ENCODE measurements at regions not wholly inside any gene's neighbourhood (a gene's known extent, or its start where the extent isn't known, plus 50 kb on each side); places are given as distances from the start of the nearest gene placed in this dataset.

DNA sequence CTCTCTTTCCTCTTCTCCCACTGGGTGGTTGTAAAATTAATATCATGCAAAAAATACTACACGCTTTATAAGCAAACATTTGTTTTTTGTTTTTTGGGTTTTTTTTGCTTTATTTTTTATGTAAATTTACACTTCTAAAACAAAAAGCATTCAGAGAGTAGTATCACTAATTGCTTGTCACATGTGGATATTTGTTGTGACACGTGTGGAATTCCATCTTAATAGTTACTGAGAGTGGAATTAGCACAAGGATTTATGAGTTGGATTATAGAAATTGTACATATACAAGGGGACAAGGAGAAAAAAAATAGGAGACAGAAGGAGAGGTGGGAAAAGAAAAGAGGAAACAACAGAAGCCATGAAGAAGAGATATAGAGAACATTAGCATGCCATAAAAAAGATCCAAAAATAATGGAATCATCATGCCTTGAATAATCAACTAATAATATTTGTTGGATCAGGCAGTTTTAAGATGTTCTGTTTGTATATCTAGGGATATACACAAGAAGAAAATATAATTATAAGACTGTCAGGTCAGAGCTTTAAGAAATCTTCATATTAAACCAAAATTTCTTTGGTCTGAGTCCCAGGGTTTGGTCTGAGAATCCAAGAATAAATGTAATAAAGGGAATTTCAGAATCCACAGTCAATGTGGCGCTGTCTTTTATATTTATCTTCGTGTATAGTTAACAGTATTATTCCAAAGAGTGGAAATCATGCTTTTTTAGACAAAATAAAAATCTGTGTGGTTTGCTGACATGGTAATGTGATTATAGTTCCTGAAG lies 98.5 kb upstream of the INTU start:
- no peak for DNase-seq

DNA sequence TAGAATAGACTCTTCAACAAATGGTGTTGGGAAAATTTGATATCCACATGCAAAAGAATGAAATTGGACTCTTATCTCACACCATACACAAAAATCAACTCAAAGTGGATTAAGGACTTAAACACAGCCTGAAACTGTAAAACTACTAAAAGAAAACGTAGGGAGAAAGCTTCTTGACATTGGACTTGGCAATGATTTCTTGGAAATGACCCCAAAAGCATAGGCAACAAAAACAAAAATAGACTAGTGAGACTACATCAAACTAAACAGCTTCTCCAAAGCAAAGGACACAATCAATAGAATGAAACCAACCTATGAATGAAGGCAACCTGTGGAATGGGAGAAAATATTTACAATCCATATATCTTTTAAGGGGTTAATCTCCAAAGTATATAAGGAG lies 94.7 kb upstream of the INTU start:
- no peak for DNase-seq

DNA sequence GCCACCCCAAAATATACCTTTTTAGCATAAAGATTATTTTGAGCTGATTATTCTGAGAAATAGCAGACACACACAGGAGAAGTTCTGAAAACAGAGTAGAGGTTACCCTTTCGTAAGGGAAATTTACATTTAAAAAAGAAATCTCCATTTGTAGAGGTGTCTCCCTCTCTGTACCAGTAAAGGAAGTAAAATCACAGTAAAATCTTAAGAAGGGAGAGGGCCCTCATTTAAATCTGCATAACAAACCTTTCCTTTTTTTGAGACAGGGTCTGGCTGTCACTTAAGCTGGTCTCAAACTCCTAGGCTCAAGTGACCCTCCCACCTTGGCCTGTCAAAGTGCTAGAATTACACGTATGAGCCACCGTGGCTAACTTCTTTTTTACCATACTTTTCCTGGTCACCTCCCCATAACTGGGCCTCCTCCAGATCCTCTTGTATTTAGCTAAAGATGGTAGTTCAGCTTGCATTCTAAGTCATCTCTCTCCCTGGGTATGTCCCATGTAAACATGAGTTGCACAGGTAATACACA lies 92.2 kb upstream of the INTU start:
- no peak for DNase-seq

DNA sequence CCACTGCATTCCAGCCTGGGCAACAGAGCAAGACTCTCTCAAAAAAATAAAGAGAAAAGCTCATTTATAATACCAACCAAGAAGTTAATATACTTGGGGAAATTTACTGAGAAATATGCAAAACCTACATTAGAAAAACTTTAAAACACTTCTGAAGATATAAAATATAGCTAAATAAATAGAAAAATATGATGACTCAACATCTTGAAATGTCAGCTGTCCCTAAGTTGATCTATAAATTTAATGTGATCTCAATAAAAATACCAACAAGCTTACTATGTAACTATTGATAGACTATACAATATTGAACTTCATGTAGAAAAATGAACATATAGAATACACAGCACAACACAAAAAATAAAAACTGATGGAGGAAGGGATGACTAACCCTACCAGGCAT lies 87.5 kb upstream of the INTU start:
- DNase-seq: no peak

DNA sequence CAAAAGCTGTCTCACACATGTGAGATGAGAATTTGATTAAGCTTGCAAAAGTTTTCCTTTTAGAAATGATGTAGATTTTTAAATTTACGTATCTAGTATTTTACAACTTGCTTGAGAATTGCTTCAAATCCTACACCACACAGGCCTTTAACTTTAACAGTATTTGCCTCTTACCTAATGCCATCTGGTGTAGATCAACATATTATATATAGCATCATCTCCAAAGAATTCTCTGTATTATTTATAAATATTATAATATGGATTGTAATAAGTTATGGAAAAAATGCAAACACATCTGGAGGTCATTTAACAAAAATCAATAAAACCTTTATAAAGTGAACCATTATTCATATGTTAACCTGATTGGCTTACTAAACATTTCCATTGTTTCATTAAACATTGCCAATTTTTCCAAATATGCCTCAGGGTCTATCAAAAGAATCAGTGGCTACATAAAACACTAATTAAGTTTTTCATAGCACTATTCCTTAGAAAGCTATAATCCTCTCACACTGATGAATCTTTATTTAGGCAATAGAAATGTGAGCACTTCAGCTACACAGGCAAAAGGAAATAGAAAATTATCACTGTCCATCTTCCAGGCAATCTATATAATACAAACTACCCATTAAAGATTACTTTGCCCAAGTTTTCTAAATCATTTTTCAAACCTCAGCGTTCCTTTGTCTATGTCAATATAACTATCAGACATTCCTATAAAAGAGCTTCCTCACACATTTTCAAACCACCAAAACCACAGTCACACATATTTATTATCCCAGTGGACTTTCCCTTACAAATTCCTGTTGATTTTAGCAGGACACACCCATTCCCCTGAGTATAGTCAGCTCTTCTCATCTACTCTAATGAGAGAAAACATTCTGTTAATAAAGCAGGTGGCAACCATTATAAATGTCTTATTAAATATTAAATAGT lies 83.5 kb upstream of the INTU start:
- DNase-seq: no peak

DNA sequence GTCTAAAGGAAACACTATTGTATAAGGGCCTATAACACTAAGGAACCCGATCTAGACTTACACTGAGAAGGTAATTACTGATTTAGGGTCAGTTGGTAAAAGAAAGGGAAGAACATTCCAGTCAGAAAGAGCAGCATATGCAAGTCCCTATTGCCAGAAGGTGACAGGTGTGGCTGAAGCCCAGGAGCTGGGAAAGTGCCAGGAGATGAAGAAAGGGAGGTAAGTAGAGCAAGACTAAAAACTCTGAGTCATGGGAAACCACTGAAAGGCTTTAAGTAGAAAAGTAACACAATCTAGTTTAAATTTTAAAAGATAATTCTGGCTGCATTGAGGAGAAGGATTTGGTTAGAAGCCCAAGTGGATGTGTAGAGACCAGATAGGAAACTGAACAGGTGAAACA lies 77.7 kb upstream of the INTU start:
- no peak for DNase-seq

DNA sequence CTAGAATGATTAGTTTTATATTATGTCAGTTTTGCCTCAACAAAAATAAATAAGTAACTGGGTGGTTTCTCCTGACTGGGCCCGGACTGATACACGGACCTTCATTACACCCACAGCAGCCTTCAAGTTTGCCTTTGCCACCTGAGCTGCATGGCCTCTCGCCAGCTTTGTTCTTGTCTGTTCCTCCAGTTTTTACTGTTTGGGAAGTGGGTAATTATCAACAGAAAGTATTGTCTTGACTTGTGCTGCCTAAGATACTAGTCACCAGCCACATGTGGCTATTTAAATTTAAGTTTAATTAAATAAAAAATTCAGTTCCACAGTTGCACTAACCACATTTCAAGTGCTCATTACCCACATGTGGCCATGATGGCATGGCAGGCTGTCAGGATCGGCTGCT lies 74.7 kb upstream of the INTU start:
- DNase-seq: no peak

DNA sequence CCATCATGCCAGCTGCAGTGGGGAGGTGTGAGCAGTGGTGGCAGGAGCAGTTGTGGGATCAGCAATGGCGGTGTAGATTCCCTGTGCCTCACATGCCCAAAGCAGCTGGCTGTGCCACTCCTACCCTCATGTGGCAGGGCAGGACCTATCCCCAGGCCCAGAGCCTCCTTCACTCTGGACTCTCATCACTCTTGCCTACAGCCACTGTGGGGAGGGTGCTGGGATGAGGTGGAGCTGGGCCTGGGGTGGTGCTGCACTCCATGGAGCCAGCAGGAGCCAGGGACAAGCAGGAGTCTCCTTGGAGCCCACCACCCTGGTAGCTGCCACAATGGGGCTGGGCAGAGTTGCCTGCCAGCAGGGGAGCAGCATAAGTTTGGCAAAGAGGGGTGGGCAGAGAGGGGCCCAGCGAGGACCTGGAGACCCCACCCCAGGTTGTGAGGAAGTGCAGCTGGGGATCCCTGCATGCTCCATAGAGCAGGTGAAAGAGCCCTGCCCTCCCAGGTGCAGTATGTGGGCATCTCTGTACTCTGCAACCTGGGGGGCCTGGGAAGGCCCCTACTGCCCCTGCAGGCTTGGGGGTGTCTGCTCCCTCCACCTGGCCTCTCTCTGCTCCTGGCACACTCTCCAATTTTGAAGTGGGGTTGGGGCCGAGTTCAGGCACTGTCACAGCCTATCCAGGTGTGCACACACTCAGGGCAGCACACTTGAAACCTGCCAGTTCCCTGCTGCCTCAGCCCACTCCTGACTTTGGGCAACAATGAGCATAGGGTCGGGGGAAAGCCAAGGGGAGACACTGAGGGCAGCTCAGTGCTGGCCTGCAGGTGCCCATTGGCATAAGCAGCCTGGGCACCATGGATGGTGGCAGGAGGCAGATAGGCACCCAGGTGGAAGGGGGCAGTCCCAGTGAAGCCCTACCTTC lies 74.0 kb upstream of the INTU start:
- DNase-seq: no peak

DNA sequence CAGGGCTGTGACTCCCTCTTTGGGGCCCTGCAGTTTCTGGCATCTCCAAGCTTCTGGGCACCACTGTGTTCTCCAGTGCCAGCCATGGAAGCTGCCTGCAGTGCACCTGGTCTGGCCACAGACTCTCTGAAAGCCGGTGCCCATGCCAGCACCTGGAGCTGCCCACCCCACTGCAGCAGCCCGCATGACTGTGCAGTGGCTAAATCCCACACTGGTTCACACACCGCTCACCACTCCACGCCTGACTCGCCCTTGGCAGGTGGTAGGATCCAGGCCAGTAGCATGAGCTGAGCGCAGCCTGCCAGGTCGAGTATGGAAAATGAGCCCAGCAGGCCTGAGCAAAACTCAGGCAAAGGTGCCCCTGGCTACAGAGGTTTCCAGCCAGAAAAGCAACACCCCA lies 72.8 kb upstream of the INTU start:
- no peak for DNase-seq

DNA sequence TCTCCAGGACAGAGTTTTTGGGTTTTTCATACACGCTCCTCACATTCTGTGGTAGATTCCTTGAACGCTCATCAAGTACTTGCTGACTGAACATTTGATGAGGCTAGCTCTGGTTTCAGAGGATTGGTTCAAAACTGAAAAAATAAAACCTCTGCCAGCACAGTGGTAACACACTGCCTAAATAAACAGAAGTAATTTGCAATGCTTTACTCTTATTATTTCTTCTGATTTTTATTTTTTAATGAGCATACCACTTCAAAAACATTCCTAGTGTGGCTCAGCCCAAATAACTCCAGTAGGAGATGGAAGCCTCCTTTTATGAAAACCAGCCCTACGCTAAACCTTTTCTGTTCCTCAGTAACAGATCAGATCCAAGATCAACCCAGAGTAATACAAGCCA lies 72.0 kb upstream of the INTU start:
- no peak for DNase-seq

DNA sequence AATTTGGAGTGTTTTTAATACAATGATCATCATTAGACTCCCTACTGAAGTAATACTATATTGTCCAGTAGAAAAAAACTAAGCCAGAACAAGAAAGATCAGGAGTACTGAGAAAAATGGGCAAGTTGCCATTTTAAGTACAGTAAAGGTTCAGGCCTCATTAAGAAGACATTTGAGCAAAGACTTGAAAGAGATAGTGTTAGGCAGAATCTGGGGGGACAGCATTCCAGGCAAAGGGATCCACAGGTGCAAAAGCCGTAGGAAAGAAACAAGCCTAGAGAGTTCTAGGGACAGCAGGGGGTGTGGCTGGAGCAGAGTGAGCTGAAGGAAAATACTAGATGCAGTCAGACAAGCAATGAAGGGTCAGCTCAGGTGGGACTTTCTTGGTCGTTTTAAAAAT lies 58.1 kb upstream of the INTU start:
- DNase-seq: no peak

DNA sequence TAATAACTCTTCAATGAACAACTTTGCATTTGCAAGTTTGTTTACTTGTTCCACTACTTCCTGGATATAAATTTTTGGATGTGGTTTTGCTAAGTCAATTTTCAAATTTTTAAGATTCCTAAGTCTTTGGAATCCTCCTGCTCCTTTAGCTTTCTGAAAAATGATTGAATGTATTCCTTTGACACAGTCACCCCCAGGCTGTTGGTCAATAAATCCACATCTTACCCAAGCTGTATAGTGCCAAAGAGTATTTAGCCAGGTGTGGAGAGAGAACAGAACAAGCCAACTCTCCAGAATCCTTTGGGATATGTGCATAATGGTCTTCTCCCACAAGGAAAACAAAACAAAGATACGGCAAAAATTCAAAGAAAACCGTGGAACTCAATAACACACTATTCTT lies 56.9 kb upstream of the INTU start:
- no peak for DNase-seq

DNA sequence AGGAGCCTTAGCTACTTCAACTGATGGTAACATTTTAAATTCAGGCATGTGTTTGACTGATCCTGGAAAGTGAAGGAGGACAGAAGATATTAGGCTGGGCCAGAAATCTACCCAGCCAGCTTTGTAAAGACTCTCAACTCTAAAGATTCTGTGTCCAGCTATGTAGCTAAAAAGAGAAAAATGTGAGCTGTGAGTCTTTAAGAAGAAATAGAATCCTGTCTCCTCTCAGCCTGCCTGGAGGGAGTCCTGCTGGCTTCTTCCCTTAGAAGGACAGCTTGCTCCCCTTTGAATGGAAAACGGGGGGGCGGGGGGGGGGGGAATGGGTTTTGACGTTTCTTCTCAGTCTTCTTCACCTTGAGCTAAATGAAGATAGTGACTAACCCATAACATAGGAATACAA lies 54.3 kb upstream of the INTU start:
- DNase-seq: no peak

DNA sequence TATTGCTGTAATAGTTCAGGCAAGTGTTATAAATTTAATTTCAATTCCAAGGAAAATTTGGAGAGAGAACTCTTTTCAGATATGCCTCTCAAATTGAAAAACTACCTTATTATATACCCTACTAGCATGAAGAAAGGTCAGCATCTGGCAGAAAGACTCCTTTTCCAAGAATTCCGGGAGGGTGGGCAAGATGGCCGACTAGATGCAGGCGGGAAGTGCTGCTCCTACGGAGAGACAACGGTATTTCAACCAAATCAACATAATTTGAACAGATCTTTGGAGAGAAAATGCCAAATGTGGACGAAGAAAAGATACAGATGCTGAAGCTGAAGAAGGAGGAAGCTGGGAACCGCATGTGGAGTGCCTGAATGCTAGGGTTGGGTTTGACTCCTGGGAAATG lies 53.8 kb upstream of the INTU start:
- no peak for DNase-seq

DNA sequence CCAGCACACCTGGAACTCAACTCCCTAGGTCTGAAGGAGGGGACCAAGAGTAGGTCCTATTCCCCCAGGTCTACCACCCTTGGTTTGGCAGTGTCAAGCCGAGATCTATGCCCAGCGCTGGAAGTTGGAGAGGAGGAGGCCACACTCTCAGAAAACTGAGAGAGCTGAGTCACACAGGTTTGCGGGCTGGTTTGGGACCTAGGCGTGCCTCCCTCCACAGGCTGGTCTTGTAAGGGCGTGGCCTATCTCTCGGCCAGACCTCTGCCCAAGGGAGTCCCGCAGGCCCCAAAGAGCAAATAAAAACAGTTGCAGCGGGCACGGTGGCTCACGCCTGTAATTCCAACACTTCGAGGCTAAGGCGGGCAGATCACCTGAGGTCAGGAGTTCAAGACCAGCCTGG lies 52.9 kb upstream of the INTU start:
- DNase-seq: no peak

DNA sequence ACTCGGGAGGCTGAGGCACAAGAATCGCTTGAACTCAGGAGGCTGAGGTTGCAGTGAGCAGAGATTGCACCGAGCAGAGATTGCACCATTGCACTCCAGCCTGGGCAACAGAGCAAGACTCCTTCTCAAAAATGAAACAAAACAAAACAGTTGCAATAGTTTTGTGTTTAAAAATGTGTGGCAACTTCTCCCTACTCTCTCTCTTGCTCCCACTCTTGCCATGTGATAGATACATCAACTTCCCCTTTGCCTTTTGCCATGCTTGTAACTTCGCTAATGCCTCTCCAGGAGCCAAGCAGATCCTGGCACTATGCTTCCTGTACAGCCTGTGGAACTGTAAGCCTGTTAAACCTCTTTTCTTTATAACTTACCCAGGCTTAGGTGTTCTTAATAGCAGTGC lies 52.5 kb upstream of the INTU start:
- DNase-seq: no peak

DNA sequence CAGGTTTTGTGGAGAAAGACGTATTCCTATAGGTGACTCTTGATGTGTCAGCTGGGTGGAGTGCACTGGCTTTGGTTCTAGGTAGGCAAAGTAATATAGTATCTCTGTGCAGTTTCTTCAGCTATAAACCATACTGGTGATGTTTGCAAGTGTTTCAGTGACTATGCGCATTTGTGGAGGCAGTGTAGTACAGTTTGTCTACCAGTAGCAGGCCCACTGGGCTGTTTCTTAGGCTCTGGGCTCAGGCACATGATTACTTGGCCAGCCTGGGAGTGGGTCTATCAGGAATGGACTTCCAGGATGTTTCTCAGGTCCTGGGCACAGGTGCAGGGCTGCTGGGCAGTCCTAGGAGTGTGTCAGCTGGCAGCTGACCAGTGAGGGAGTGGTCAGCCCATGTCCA lies 51.9 kb upstream of the INTU start:
- DNase-seq: no peak

All from T1000 (cell line).